OCI-LY1 (cell line): ENCODE measurements at regions not wholly inside any gene's neighbourhood (a gene's known extent, or its start where the extent isn't known, plus 50 kb on each side); places are given as distances from the start of the nearest gene placed in this dataset.

Source experiments
- H2AFZ ChIP-seq: fragments of 200-600 bp; sonication (generic), shearing (Covaris generic); 2 replicates; pipeline ENCODE4 v1.6.0; 2014; ENCODE audit warnings: antibody characterized with exemption, mild to moderate bottlenecking, low read length
- H3F3A ChIP-seq: fragments of 200-600 bp; sonication (generic), shearing (Covaris generic); 2 replicates; pipeline ENCODE4 v1.6.0; 2014; ENCODE audit warnings: mild to moderate bottlenecking, antibody characterized with exemption, low read length, moderate library complexity; ENCODE audit not compliant: insufficient read depth
- H3K27ac ChIP-seq: fragments of 200-600 bp; sonication (generic); 2 replicates; pipeline ENCODE4 v1.5.1; 2014; ENCODE audit warnings: low read length, mixed run types, mild to moderate bottlenecking, low read depth; ENCODE audit not compliant: poor library complexity, severe bottlenecking
- H3K27me3 ChIP-seq: fragments of 200-600 bp; sonication (generic); 2 replicates; pipeline ENCODE4 v1.6.0; 2014; ENCODE audit warnings: antibody characterized with exemption, mild to moderate bottlenecking, low read length, moderate library complexity; ENCODE audit not compliant: insufficient read depth
- H3K36me3 ChIP-seq: fragments of 200-600 bp; sonication (generic); 2 replicates; pipeline ENCODE4 v1.6.1; 2014; ENCODE audit warnings: mild to moderate bottlenecking, antibody characterized with exemption, low read length, moderate library complexity, mixed read lengths; ENCODE audit not compliant: insufficient read depth
- H3K4me1 ChIP-seq: fragments of 200-600 bp; sonication (generic); 2 replicates; pipeline ENCODE4 v1.5.1; 2014; ENCODE audit warnings: mild to moderate bottlenecking, low read length, moderate library complexity; ENCODE audit not compliant: insufficient read depth, severe bottlenecking
- H3K4me2 ChIP-seq: fragments of 200-600 bp; sonication (generic), shearing (Covaris generic); 2 replicates; pipeline ENCODE4 v1.6.1; 2014; ENCODE audit warnings: low read length
- H3K4me3 ChIP-seq: fragments of 200-600 bp; sonication (generic); 2 replicates; pipeline ENCODE4 v1.5.1; 2014; ENCODE audit warnings: low read length, low read depth, mild to moderate bottlenecking, mixed read lengths; ENCODE audit not compliant: poor library complexity, severe bottlenecking
- H3K79me2 ChIP-seq: fragments of 200-600 bp; shearing (Covaris generic); 2 replicates; pipeline ENCODE4 v1.6.1; 2016; ENCODE audit warnings: mixed run types, low read length, mixed read lengths; ENCODE audit not compliant: insufficient read depth
- H3K9ac ChIP-seq: fragments of 200-600 bp; sonication (generic), shearing (Covaris generic); 2 replicates; pipeline ENCODE4 v1.6.1; 2014; ENCODE audit warnings: mild to moderate bottlenecking, low read length, mixed read lengths
- H3K9me2 ChIP-seq: fragments of 200-600 bp; sonication (generic), shearing (Covaris generic); 2 replicates; pipeline ENCODE4 v1.6.1; 2014; ENCODE audit warnings: low read depth, mild to moderate bottlenecking, low read length, mixed read lengths
- H3K9me3 ChIP-seq: fragments of 200-600 bp; shearing (Covaris generic); 2 replicates; pipeline ENCODE4 v1.6.1; 2014; ENCODE audit warnings: low read length, mixed read lengths
- H4K20me1 ChIP-seq: fragments of 200-600 bp; sonication (generic), shearing (Covaris generic); 2 replicates; pipeline ENCODE4 v1.6.0; 2016; ENCODE audit warnings: mild to moderate bottlenecking, low read length; ENCODE audit not compliant: insufficient read depth
- CTCF ChIP-seq: fragments of 200-600 bp; sonication (generic), shearing (Covaris generic); IDR thresholded peaks from 2 replicates; pipeline ENCODE4 v1.5.1; 2017; ENCODE audit warnings: mild to moderate bottlenecking, antibody characterized with exemption, low read length, moderate library complexity, mixed read lengths
- EZH2 ChIP-seq: fragments of 200-600 bp; sonication (generic), shearing (Covaris generic); IDR thresholded peaks from 2 replicates; pipeline ENCODE4 v1.8.0; 2017; ENCODE audit warnings: borderline replicate concordance, mixed run types, mild to moderate bottlenecking, antibody characterized with exemption, low read length, moderate library complexity, mixed read lengths

GRCh38 chr18:73952296-73952946 lies 195.2 kb downstream of the FBXO15 start:
- H3K9me3 ChIP-seq = no peaks in the 10 kb centered on the region
- H4K20me1 ChIP-seq = no peaks in the 10 kb centered on the region
- no peaks in the 10 kb centered on the region for H3K4me1 ChIP-seq
- H3K9ac ChIP-seq = no peak overlapping the region
- no peak overlapping the region for H3K4me3 ChIP-seq
- H3K36me3 ChIP-seq = no peaks in the 10 kb centered on the region
- H3F3A ChIP-seq = no peaks in the 10 kb centered on the region
- H3K27ac ChIP-seq = no peak overlapping the region
- no peaks in the 10 kb centered on the region for H3K79me2 ChIP-seq
- no peaks in the 10 kb centered on the region for H3K27me3 ChIP-seq
- TF ChIP-seq CTCF (no peak), EZH2 (no peak)
- H2AFZ ChIP-seq = no peak overlapping the region
- no peak overlapping the region for H3K4me2 ChIP-seq
- H3K9me2 ChIP-seq = no peaks in the 10 kb centered on the region

- TF ChIP-seq EZH2 (no peak), CTCF (no peak)
- H3F3A ChIP-seq = no peaks in the 10 kb centered on the region
- H3K4me3 ChIP-seq = no peak overlapping the region
- H4K20me1 ChIP-seq = no peaks in the 10 kb centered on the region
- no peak overlapping the region for H3K27ac ChIP-seq
- no peaks in the 10 kb centered on the region for H3K9me2 ChIP-seq
- H3K4me2 ChIP-seq = no peak overlapping the region
- H3K9me3 ChIP-seq = no peaks in the 10 kb centered on the region
- H3K9ac ChIP-seq = no peak overlapping the region
- H3K27me3 ChIP-seq = no peaks in the 10 kb centered on the region
- H2AFZ ChIP-seq = no peak overlapping the region
- H3K4me1 ChIP-seq = no peaks in the 10 kb centered on the region
- H3K79me2 ChIP-seq = no peaks in the 10 kb centered on the region
- no peaks in the 10 kb centered on the region for H3K36me3 ChIP-seq
Measured at GRCh38 chr18:73950116-73950700, 197.4 kb downstream of the FBXO15 start.

- Histone ChIP-seq H3K4me3 (no peak overlapping the region), H3K27ac (no peak overlapping the region), H3K9me3 (no peaks in the 10 kb centered on the region), H3K27me3 (no peaks in the 10 kb centered on the region), H3K4me1 (no peaks in the 10 kb centered on the region), H3K79me2 (no peaks in the 10 kb centered on the region), H3K9ac (no peak overlapping the region), H2AFZ (no peak overlapping the region), H3K9me2 (no peaks in the 10 kb centered on the region), H3F3A (no peaks in the 10 kb centered on the region), H3K4me2 (no peak overlapping the region), H3K36me3 (no peaks in the 10 kb centered on the region), H4K20me1 (no peaks in the 10 kb centered on the region)
- TF ChIP-seq EZH2 (no peak), CTCF (no peak)
Measured at GRCh38 chr18:73948497-73948896, 199.1 kb downstream of the FBXO15 start.
